ENCODE measurements at regions not wholly inside any gene's neighbourhood (a gene's known extent, or its start where the extent isn't known, plus 50 kb on each side); places are given as distances from the start of the nearest gene placed in this dataset.

DNA sequence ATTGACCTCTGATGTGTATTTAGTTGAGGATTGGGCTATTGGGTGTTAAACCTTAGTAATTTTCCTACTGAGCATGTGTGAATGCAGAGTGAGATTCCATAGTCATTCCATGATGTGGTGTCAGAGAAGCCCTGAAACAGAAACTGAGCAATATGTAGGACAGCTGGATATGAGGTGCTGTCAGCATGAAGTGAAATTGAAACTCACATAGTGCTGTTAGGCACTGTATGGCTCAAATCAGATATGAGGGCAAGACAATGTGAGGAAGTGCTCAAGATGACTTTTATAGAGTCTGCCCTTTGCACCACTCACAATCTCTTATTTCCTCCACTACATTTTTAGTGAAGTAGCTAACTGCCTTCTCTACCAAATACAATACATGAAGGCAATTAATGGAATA lies 188.3 kb downstream of the SH3BGRL start:
- no peak for TF ChIP-seq POLR2A (IDR thresholded peaks at IDR 0.05)
- no peak for TF ChIP-seq CTCF (IDR thresholded peaks at IDR 0.05)

All from lower leg skin (tissue), 3 donors.